IMR-90 (cell line): ENCODE measurements at regions not wholly inside any gene's neighbourhood (a gene's known extent, or its start where the extent isn't known, plus 50 kb on each side); places are given as distances from the start of the nearest gene placed in this dataset.

Source experiments
- ATAC-seq: fragments of 200-7000 bp; cut with Tn5 transposase; 2 replicates; pipeline ENCODE4 v1.9.1; 2020; ENCODE audit warnings: low read depth, mild to moderate bottlenecking, moderate library complexity
- BruUV-seq: library from RNA; stranded (reverse); fragments of 400-500 nt; replicated peaks from 2 replicates; lab custom pipeline; 2021; lab: Mats Ljungman, UMichigan
- CTCF ChIA-PET: fragments of 300-600 bp; formaldehyde crosslinking; extraction: SDS; loops from one replicate; lab custom pipeline; 2021; ENCODE audit warnings: antibody characterized with exemption; lab: Yijun Ruan, JAX
- POLR2A ChIA-PET: fragments of 300-600 bp; sonication (Branson Sonifier 250); formaldehyde crosslinking; loops from one replicate; lab custom pipeline; 2022; ENCODE audit warnings: antibody characterized with exemption; ENCODE audit not compliant: unreplicated experiment; lab: Charles Lee
- DNase-seq: peaks from one replicate; pipeline ENCODE4 v3.0.0; 2013
- H2AFZ ChIP-seq: replicated peaks from 2 replicates; pipeline ENCODE3; 2013; ENCODE audit warnings: low read length, mild to moderate bottlenecking; ENCODE audit not compliant: poor library complexity
- H2AK5ac ChIP-seq: 2 replicates; pipeline ENCODE4 v1.6.1; 2013; ENCODE audit warnings: low read depth, low read length, inconsistent platforms
- H2AK9ac ChIP-seq: replicated peaks from 2 replicates; pipeline ENCODE3; 2013; ENCODE audit warnings: mild to moderate bottlenecking, low read depth, low read length, moderate library complexity; ENCODE audit not compliant: poor library complexity
- H2BK120ac ChIP-seq: 2 replicates; pipeline ENCODE4 v1.6.1; 2013; ENCODE audit warnings: low read depth, low read length, inconsistent platforms
- H2BK15ac ChIP-seq: 3 replicates; pipeline ENCODE4 v1.6.1; 2013; ENCODE audit warnings: low read depth, low read length, inconsistent platforms
- H2BK20ac ChIP-seq: 2 replicates; pipeline ENCODE4 v1.6.1; 2013; ENCODE audit warnings: low read depth, mild to moderate bottlenecking, inconsistent platforms, low read length, moderate library complexity
- H2BK5ac ChIP-seq: 2 replicates; pipeline ENCODE4 v1.6.1; 2013; ENCODE audit warnings: mild to moderate bottlenecking, low read depth, low read length, inconsistent platforms; ENCODE audit not compliant: poor library complexity, severe bottlenecking
- H3K14ac ChIP-seq: replicated peaks from 2 replicates; pipeline ENCODE4 v1.6.1; 2013; ENCODE audit warnings: low read depth, low read length, inconsistent platforms
- H3K18ac ChIP-seq: 2 replicates; pipeline ENCODE4 v1.6.1; 2013; ENCODE audit warnings: low read depth, low read length, control low read depth
- H3K23ac ChIP-seq: 2 replicates; pipeline ENCODE4 v1.6.1; 2013; ENCODE audit warnings: low read depth, low read length, inconsistent platforms
- H3K27ac ChIP-seq: 2 replicates; pipeline ENCODE4 v1.5.1; 2013; ENCODE audit warnings: mild to moderate bottlenecking, control low read depth, low read length; ENCODE audit not compliant: insufficient read depth
- H3K27me3 ChIP-seq: 2 replicates; pipeline ENCODE4 v1.6.1; 2013; ENCODE audit warnings: low read length; ENCODE audit not compliant: control insufficient read depth, insufficient read depth
- H3K36me3 ChIP-seq: 2 replicates; pipeline ENCODE4 v1.6.1; 2013; ENCODE audit warnings: low read length, mixed read lengths; ENCODE audit not compliant: control insufficient read depth, insufficient read depth
- H3K4ac ChIP-seq: 2 replicates; pipeline ENCODE4 v1.6.1; 2013; ENCODE audit warnings: low read depth, low read length, inconsistent platforms
- H3K4me1 ChIP-seq: 2 replicates; pipeline ENCODE4 v1.6.1; 2013; ENCODE audit warnings: low read length, mixed read lengths; ENCODE audit not compliant: control insufficient read depth, insufficient read depth
- H3K4me2 ChIP-seq: 2 replicates; pipeline ENCODE4 v1.6.1; 2013; ENCODE audit warnings: low read depth, mild to moderate bottlenecking, control low read depth, low read length, moderate library complexity
- H3K4me3 ChIP-seq: 2 replicates; pipeline ENCODE4 v1.5.1; 2013; ENCODE audit warnings: low read depth, mild to moderate bottlenecking, control low read depth, low read length, moderate library complexity; ENCODE audit not compliant: insufficient read depth
- H3K56ac ChIP-seq: 2 replicates; pipeline ENCODE4 v1.6.1; 2013; ENCODE audit warnings: low read length, inconsistent platforms; ENCODE audit not compliant: insufficient read depth; ENCODE audit errors: extremely low read depth
- H3K79me1 ChIP-seq, 2 experiments: 2 replicates each; pipeline ENCODE4 v1.6.1; 2013; ENCODE audit warnings: low read length in 2 of 2, inconsistent platforms in 1 of 2, low read depth in 1 of 2
- H3K9ac ChIP-seq: 2 replicates; pipeline ENCODE4 v1.6.1; 2013; ENCODE audit warnings: low read depth, low read length, control low read depth
- H3K9me1 ChIP-seq: 2 replicates; pipeline ENCODE4 v1.6.1; 2013; ENCODE audit warnings: low read length, inconsistent platforms; ENCODE audit not compliant: insufficient read depth
- H3K9me3 ChIP-seq: 2 replicates; pipeline ENCODE4 v1.6.1; 2013; ENCODE audit warnings: low read length; ENCODE audit not compliant: control insufficient read depth, insufficient read depth
- H4K20me1 ChIP-seq: 2 replicates; pipeline ENCODE4 v1.6.1; 2013; ENCODE audit warnings: low read length, inconsistent platforms; ENCODE audit not compliant: insufficient read depth
- H4K5ac ChIP-seq: 2 replicates; pipeline ENCODE4 v1.6.1; 2013; ENCODE audit warnings: mild to moderate bottlenecking, low read depth, low read length, control low read depth
- H4K8ac ChIP-seq, 2 experiments: 2 replicates each; pipeline ENCODE4 v1.6.1; 2013; ENCODE audit warnings: low read depth in 2 of 2, low read length in 2 of 2, control low read depth in 1 of 2, inconsistent platforms in 1 of 2
- H4K91ac ChIP-seq: 2 replicates; pipeline ENCODE4 v1.6.1; 2013; ENCODE audit warnings: low read depth, low read length, inconsistent platforms; ENCODE audit not compliant: insufficient read depth
- BHLHE40 ChIP-seq: fragments of 150-350 bp; IDR thresholded peaks from 2 replicates; pipeline ENCODE4 v1.6.1; 2016; ENCODE audit warnings: mild to moderate bottlenecking, low read depth, low read length
- CEBPB ChIP-seq: IDR thresholded peaks from 2 replicates; pipeline ENCODE4 v1.6.1; 2012; ENCODE audit warnings: low read depth, low read length, improper control_type of control experiment
- MAFK ChIP-seq: IDR thresholded peaks from 2 replicates; pipeline ENCODE4 v1.6.1; 2012; ENCODE audit warnings: low read depth, low read length, improper control_type of control experiment
- MXI1 ChIP-seq: IDR thresholded peaks from 2 replicates; pipeline ENCODE4 v1.6.1; 2012; ENCODE audit warnings: low read depth, mild to moderate bottlenecking, low read length, moderate library complexity, borderline replicate concordance
- NFE2L2 ChIP-seq: fragments of 150-350 bp; IDR thresholded peaks from 2 replicates; pipeline ENCODE4 v1.6.1; 2016; ENCODE audit warnings: low read depth, mild to moderate bottlenecking, low read length
- RCOR1 ChIP-seq: IDR thresholded peaks from 2 replicates; pipeline ENCODE4 v1.6.1; 2012; ENCODE audit warnings: mild to moderate bottlenecking, low read length, improper control_type of control experiment; ENCODE audit not compliant: insufficient replicate concordance
- RFX5 ChIP-seq: IDR thresholded peaks from 2 replicates; pipeline ENCODE4 v1.8.0; 2012; ENCODE audit warnings: low read depth, mild to moderate bottlenecking, low read length, moderate library complexity
- WGBS, 2 experiments: methylation state at CpG; one replicate each; pipeline versions ENCODE4 v1.1.5 to v1.1.7; 2013; ENCODE audit warnings: missing lambda C conversion rate in 2 of 2; ENCODE audit not compliant: insufficient read length in 1 of 2; ENCODE audit errors: extremely low coverage in 2 of 2; 5-methylcytosine and 5-hydroxymethylcytosine counted together
- dilution Hi-C: fragments of 300-500 bp; cut with HindIII; formaldehyde crosslinking; loops from one replicate; pipeline ENCODE4 v1.14.3; 2018; ENCODE audit warnings: low sequenced_read_pairs; ENCODE audit not compliant: unreplicated experiment
- in situ Hi-C: fragments of 300-500 bp; cut with MboI; formaldehyde crosslinking; loops from 3 replicates; pipeline ENCODE4 v1.14.3; 2019; ENCODE audit warnings: low sequenced_read_pairs, inconsistent platforms, mixed read lengths
- intact Hi-C: fragments of 100-400 bp; cut with micrococcal nuclease; formaldehyde crosslinking; loops from 2 replicates; pipeline ENCODE4 v1.10.0; 2022
- TF ChIP-seq, protein P1 (sequence below): fragments of 150-350 bp; IDR thresholded peaks from 2 replicates; pipeline ENCODE4 v1.6.1; 2016; ENCODE audit warnings: low read depth, mild to moderate bottlenecking, low read length, moderate library complexity, borderline replicate concordance
- TF ChIP-seq, protein P2 (sequence below): fragments of 150-350 bp; IDR thresholded peaks from 2 replicates; pipeline ENCODE4 v1.6.1; 2017; ENCODE audit warnings: mild to moderate bottlenecking, antibody characterized with exemption, low read length, low read depth

DNA sequence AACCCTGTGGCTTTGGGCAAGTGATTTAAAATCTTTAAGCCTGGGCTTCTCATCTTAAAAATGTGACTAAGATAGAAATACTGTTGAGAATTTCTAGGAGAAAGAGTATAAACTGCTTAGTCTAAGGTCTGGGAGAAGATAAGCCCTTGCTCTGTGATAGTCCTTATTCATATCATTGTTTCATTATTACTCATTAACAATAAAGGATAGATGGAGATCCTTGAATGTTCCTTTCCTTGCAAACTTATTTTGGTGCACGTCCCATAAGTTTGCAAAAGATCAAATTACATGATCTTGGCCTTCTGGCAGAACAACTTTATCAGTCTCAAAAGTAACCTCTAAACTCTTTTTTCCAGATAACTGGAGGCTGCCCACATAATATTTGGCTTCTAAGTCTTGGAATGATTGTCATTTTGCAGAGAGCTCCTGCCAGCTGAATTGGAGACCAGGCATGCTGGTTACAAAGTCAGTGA is 138.3 kb downstream of the FAM124B start:
- in situ Hi-C loops = no loop called here
- ATAC-seq = peak; percentile 68
- Histone ChIP-seq H3K36me3 (no peaks in the 10 kb centered on the region), H2BK5ac (peak overlapping the region; percentile 12), H2BK120ac (no peak overlapping the region), H3K27ac (no peak overlapping the region), H3K14ac (no peak overlapping the region), H3K27me3 (no peaks in the 10 kb centered on the region), H3K4me1 (no peaks in the 10 kb centered on the region; the same call in 1 of the 2 replicates), H3K9me3 (no peaks in the 10 kb centered on the region), H3K9me1 (peaks cover 5% of the 10 kb centered on the region; the same call in 1 of the 2 replicates), H2AK5ac (no peak overlapping the region), H4K5ac (no peak overlapping the region), H4K91ac (no peak overlapping the region), H3K4me2 (peak overlapping the region; percentile 16; the same call in 1 of the 2 replicates), H2BK15ac (no peak overlapping the region), H3K23ac (no peak overlapping the region), H3K79me1 (no peaks in the 10 kb centered on the region), H3K18ac (no peak overlapping the region), H3K9ac (no peak overlapping the region), H2AFZ (no peak overlapping the region), H3K4me3 (no peak overlapping the region), H4K20me1 (no peaks in the 10 kb centered on the region), H4K8ac (no peak overlapping the region), H3K56ac (no peak overlapping the region), H2BK20ac (no peak overlapping the region), H2AK9ac (no peak overlapping the region), H3K4ac (0 out of 2 replicates have a peak overlapping the region, but pooled peaks have one; percentile 19)
- DNase-seq = peak; percentile 63
- dilution Hi-C loops = no loop called here
- no TSS peak for BruUV-seq
- intact Hi-C loops = loop anchor here (5.0 kb wide), 1 partner anchor 161 kb away; no protein-coding TSS in a partner anchor
- TF ChIP-seq RFX5 (no peak), NFE2L2 (no peak), MXI1 (no peak), RCOR1 (no peak), CEBPB (no peak), BHLHE40 (no peak), MAFK (0 out of 2 replicates have a peak, but pooled peaks have one; percentile 0)
- TF ChIP-seq, protein P1, sequence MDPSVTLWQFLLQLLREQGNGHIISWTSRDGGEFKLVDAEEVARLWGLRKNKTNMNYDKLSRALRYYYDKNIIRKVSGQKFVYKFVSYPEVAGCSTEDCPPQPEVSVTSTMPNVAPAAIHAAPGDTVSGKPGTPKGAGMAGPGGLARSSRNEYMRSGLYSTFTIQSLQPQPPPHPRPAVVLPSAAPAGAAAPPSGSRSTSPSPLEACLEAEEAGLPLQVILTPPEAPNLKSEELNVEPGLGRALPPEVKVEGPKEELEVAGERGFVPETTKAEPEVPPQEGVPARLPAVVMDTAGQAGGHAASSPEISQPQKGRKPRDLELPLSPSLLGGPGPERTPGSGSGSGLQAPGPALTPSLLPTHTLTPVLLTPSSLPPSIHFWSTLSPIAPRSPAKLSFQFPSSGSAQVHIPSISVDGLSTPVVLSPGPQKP = no peak
- TF ChIP-seq, protein P2, sequence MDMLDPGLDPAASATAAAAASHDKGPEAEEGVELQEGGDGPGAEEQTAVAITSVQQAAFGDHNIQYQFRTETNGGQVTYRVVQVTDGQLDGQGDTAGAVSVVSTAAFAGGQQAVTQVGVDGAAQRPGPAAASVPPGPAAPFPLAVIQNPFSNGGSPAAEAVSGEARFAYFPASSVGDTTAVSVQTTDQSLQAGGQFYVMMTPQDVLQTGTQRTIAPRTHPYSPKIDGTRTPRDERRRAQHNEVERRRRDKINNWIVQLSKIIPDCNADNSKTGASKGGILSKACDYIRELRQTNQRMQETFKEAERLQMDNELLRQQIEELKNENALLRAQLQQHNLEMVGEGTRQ = no peak
- CTCF ChIA-PET = no interaction called here
- WGBS, 2 experiments = no CpG with 5 or more reads among the region's 1 CpG
- POLR2A ChIA-PET = no interaction called here
